Upper lobe of left lung (tissue), 4 donors: ENCODE measurements at regions not wholly inside any gene's neighbourhood (a gene's known extent, or its start where the extent isn't known, plus 50 kb on each side); places are given as distances from the start of the nearest gene placed in this dataset.
"Not testable (repeated sequence)": the region's sequence is repeated elsewhere in the genome, so short reads cannot be mapped to it uniquely, and the experiment has no call there.

ENCODE experiments used
- CTCF ChIP-seq, 6 experiments: fragments of 450-650 bp in 4 of 6; fragments of 200-600 bp in 2 of 6; sonication (generic) in 2 of 6; IDR thresholded peaks; one replicate each; pipeline ENCODE4 v1.5.1; 2016 to 2019; ENCODE audit warnings: antibody characterized with exemption in 6 of 6
- EP300 ChIP-seq, 4 donors: sonication (generic); formaldehyde crosslinking; IDR thresholded peaks; one replicate each; pipeline ENCODE4 v1.5.1; 2017; ENCODE audit warnings: antibody characterized with exemption in 4 of 4, control low read depth in 2 of 4
- POLR2A ChIP-seq, 4 donors: fragments of 450-650 bp; IDR thresholded peaks; one replicate each; pipeline ENCODE4 v1.5.1; 2016 to 2017; ENCODE audit warnings: antibody characterized with exemption in 4 of 4, mild to moderate bottlenecking in 2 of 4

DNA sequence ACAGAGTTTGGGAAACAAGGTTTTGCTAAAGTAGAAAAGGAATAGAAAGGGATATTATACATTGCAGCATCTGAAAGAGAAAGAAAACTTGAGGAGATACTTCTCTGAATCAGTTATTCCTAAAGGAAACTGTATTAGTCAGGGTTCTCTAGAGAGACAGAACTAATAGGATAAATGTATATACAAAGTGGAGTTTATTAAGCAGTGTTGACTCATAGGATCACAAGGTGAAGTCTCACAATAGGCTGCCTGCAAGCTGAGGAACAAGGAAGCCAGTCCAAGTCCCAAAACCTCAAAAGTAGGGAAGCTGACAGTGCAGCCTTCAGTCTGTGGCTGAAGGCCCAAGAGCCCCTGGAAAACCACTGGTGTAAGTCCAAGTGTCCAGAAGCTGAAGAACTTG lies 167.6 kb upstream of the TMEM106B start:
- TF ChIP-seq CTCF, POLR2A, EP300 (IDR thresholded peaks at IDR 0.05): not testable (repeated sequence)
